ENCODE measurements at regions not wholly inside any gene's neighbourhood (a gene's known extent, or its start where the extent isn't known, plus 50 kb on each side); places are given as distances from the start of the nearest gene placed in this dataset.

GRCh38 chr11:115776916-115777315, 272.7 kb upstream of the CADM1 start:
- DNase-seq: no peak

- no peak for DNase-seq
Measured at GRCh38 chr11:115775846-115776245, 271.6 kb upstream of the CADM1 start.

- no peak for DNase-seq
Measured at GRCh38 chr11:115774756-115775155, 270.5 kb upstream of the CADM1 start.

- DNase-seq: no peak
Measured at GRCh38 chr11:115769891-115770290, 265.7 kb upstream of the CADM1 start.

- DNase-seq: no peak
Measured at GRCh38 chr11:115767883-115768282, 263.7 kb upstream of the CADM1 start.

GRCh38 chr11:115767047-115767802, 263.0 kb upstream of the CADM1 start:
- no peak for DNase-seq

GRCh38 chr11:115766561-115766960, 262.3 kb upstream of the CADM1 start:
- DNase-seq: no peak

- peak; percentile 22 for DNase-seq
Measured at GRCh38 chr11:115765803-115766239, 261.6 kb upstream of the CADM1 start.

GRCh38 chr11:115764176-115764575, 260.0 kb upstream of the CADM1 start:
- no peak for DNase-seq

GRCh38 chr11:115761817-115762216, 257.6 kb upstream of the CADM1 start:
- no peak for DNase-seq

- DNase-seq: no peak
Measured at GRCh38 chr11:115761348-115761747, 257.1 kb upstream of the CADM1 start.

GRCh38 chr11:115760461-115761320, 256.5 kb upstream of the CADM1 start:
- no peak for DNase-seq

- no peak for DNase-seq
Measured at GRCh38 chr11:115759622-115760460, 255.6 kb upstream of the CADM1 start.

- no peak for DNase-seq
Measured at GRCh38 chr11:115758011-115758410, 253.8 kb upstream of the CADM1 start.

GRCh38 chr11:115751243-115752015, 247.2 kb upstream of the CADM1 start:
- DNase-seq: no peak

- DNase-seq: no peak
Measured at GRCh38 chr11:115745610-115746512, 241.6 kb upstream of the CADM1 start.

- DNase-seq: no peak
Measured at GRCh38 chr11:115745066-115745465, 240.9 kb upstream of the CADM1 start.

- DNase-seq: no peak
Measured at GRCh38 chr11:115743719-115744118, 239.5 kb upstream of the CADM1 start.

GRCh38 chr11:115741376-115742107, 237.3 kb upstream of the CADM1 start:
- no peak for DNase-seq

GRCh38 chr11:115740324-115740723, 236.1 kb upstream of the CADM1 start:
- no peak for DNase-seq

GRCh38 chr11:115739878-115740277, 235.7 kb upstream of the CADM1 start:
- DNase-seq: no peak
